ENCODE measurements at regions not wholly inside any gene's neighbourhood (a gene's known extent, or its start where the extent isn't known, plus 50 kb on each side); places are given as distances from the start of the nearest gene placed in this dataset.

- TF ChIP-seq CTCF (conservative IDR thresholded peaks at IDR 0.05; ENCODE audit: low read depth, low read length) (peak; percentile 55), EZH2 (IDR thresholded peaks at IDR 0.05; ENCODE audit: borderline replicate concordance, low read depth, low read length, poor library complexity, severe bottlenecking) (no peak)
These were observed 199.4 kb downstream of the USP12 start for GRCh38 chr13:26971990-26972887.
